Neural cell (in vitro differentiated cells): ENCODE measurements at regions not wholly inside any gene's neighbourhood (a gene's known extent, or its start where the extent isn't known, plus 50 kb on each side); places are given as distances from the start of the nearest gene placed in this dataset.

Experiments used
- CTCF ChIP-seq: fragments of 450-650 bp; IDR thresholded peaks from 2 replicates; pipeline ENCODE4 v1.5.1; 2014; ENCODE audit warnings: antibody characterized with exemption, mild to moderate bottlenecking, moderate library complexity; ENCODE audit not compliant: poor library complexity, severe bottlenecking
- EP300 ChIP-seq: fragments of 450-650 bp; conservative IDR thresholded peaks from 2 replicates; pipeline ENCODE4 v1.6.1; 2014; ENCODE audit warnings: antibody characterized with exemption, mild to moderate bottlenecking, moderate library complexity; ENCODE audit not compliant: poor library complexity, severe bottlenecking
- EZH2 ChIP-seq: fragments of 200-600, 300-800 bp; shearing (Covaris generic), sonication (generic); IDR thresholded peaks from 2 replicates; pipeline ENCODE4 v1.6.1; 2014; ENCODE audit warnings: antibody characterized with exemption, low read length, borderline replicate concordance, mild to moderate bottlenecking; ENCODE audit not compliant: insufficient read depth, poor library complexity, severe bottlenecking
- POLR2AphosphoS5 ChIP-seq: IDR thresholded peaks from 2 replicates; pipeline ENCODE4 v1.6.1; 2012
- RAD21 ChIP-seq: fragments of 450-650 bp; conservative IDR thresholded peaks from 2 replicates; pipeline ENCODE4 v1.6.1; 2014; ENCODE audit warnings: antibody characterized with exemption, mild to moderate bottlenecking, moderate library complexity
- REST ChIP-seq: IDR thresholded peaks from 2 replicates; pipeline ENCODE4 v1.6.1; 2012; ENCODE audit warnings: borderline replicate concordance
- TAF1 ChIP-seq: IDR thresholded peaks from 2 replicates; pipeline ENCODE4 v1.6.1; 2012; ENCODE audit warnings: low read depth

GRCh38 chr11:13134066-13134465, 125.0 kb downstream of the RASSF10 start:
- TF ChIP-seq RAD21 (no peak), CTCF (no peak), EZH2 (no peak), POLR2AphosphoS5 (no peak), EP300 (no peak), REST (no peak), TAF1 (no peak)
